ENCODE measurements at regions not wholly inside any gene's neighbourhood (a gene's known extent, or its start where the extent isn't known, plus 50 kb on each side); places are given as distances from the start of the nearest gene placed in this dataset.

GRCh38 chr2:155318710-155319109, 620.2 kb downstream of the KCNJ3 start:
- intact Hi-C loops (cut with micrococcal nuclease): no loop called here

- intact Hi-C loops (cut with micrococcal nuclease): no loop called here
Observed at GRCh38 chr2:155315768-155316167, 617.3 kb downstream of the KCNJ3 start.

- intact Hi-C loops (cut with micrococcal nuclease): loop anchor here (2.0 kb wide), 1 partner anchor 908 kb away; no protein-coding TSS in a partner anchor
Observed at GRCh38 chr2:155310589-155310988, 612.1 kb downstream of the KCNJ3 start.

GRCh38 chr2:155309483-155309882, 611.0 kb downstream of the KCNJ3 start:
- intact Hi-C loops (cut with micrococcal nuclease): no loop called here

GRCh38 chr2:155308367-155309009, 610.0 kb downstream of the KCNJ3 start:
- intact Hi-C loops (cut with micrococcal nuclease): no loop called here

GRCh38 chr2:155301221-155301620, 602.7 kb downstream of the KCNJ3 start:
- intact Hi-C loops (cut with micrococcal nuclease): no loop called here

- intact Hi-C loops (cut with micrococcal nuclease): no loop called here
Observed at GRCh38 chr2:155298001-155298400, 599.5 kb downstream of the KCNJ3 start.

GRCh38 chr2:155294358-155294757, 595.9 kb downstream of the KCNJ3 start:
- intact Hi-C loops (cut with micrococcal nuclease): no loop called here

- intact Hi-C loops (cut with micrococcal nuclease): no loop called here
Observed at GRCh38 chr2:155281907-155282306, 583.4 kb downstream of the KCNJ3 start.

- intact Hi-C loops (cut with micrococcal nuclease): no loop called here
Observed at GRCh38 chr2:155273323-155273722, 574.8 kb downstream of the KCNJ3 start.

- intact Hi-C loops (cut with micrococcal nuclease): no loop called here
Observed at GRCh38 chr2:155266583-155266982, 568.1 kb downstream of the KCNJ3 start.

GRCh38 chr2:155266109-155266508, 567.6 kb downstream of the KCNJ3 start:
- intact Hi-C loops (cut with micrococcal nuclease): no loop called here

GRCh38 chr2:155256803-155257202, 558.3 kb downstream of the KCNJ3 start:
- intact Hi-C loops (cut with micrococcal nuclease): no loop called here

GRCh38 chr2:155250800-155251199, 552.3 kb downstream of the KCNJ3 start:
- intact Hi-C loops (cut with micrococcal nuclease): no loop called here

- intact Hi-C loops (cut with micrococcal nuclease): no loop called here
Observed at GRCh38 chr2:155240176-155240575, 541.7 kb downstream of the KCNJ3 start.

GRCh38 chr2:155235710-155236109, 537.2 kb downstream of the KCNJ3 start:
- intact Hi-C loops (cut with micrococcal nuclease): no loop called here

- intact Hi-C loops (cut with micrococcal nuclease): no loop called here
Observed at GRCh38 chr2:155223781-155224406, 525.4 kb downstream of the KCNJ3 start.

- intact Hi-C loops (cut with micrococcal nuclease): no loop called here
Observed at GRCh38 chr2:155218945-155219344, 520.5 kb downstream of the KCNJ3 start.

GRCh38 chr2:155218292-155218924, 519.9 kb downstream of the KCNJ3 start:
- intact Hi-C loops (cut with micrococcal nuclease): no loop called here

GRCh38 chr2:155215037-155215707, 516.7 kb downstream of the KCNJ3 start:
- intact Hi-C loops (cut with micrococcal nuclease): no loop called here

GRCh38 chr2:155209696-155210450, 511.4 kb downstream of the KCNJ3 start:
- intact Hi-C loops (cut with micrococcal nuclease): no loop called here
